Ovary (tissue), 3 donors: ENCODE measurements at regions not wholly inside any gene's neighbourhood (a gene's known extent, or its start where the extent isn't known, plus 50 kb on each side); places are given as distances from the start of the nearest gene placed in this dataset.
"Not testable (repeated sequence)": the region's sequence is repeated elsewhere in the genome, so short reads cannot be mapped to it uniquely, and the experiment has no call there.

ENCODE experiments used
- POLR2A ChIP-seq: fragments of 450-650 bp; IDR thresholded peaks from one replicate; pipeline ENCODE4 v1.6.1; 2017; ENCODE audit warnings: antibody characterized with exemption, mild to moderate bottlenecking, moderate library complexity
- TF ChIP-seq, protein P1 (sequence below), 3 donors: fragments of 450-650 bp in 2 of 3; fragments of 200-600 bp in 1 of 3; IDR thresholded peaks; one replicate each; pipeline versions ENCODE4 v1.5.1 to v1.8.0; 2016 to 2022; ENCODE audit warnings: antibody characterized with exemption in 3 of 3, mild to moderate bottlenecking in 1 of 3
- donor health status: DM: no; HTN: no; CAD: no.

DNA sequence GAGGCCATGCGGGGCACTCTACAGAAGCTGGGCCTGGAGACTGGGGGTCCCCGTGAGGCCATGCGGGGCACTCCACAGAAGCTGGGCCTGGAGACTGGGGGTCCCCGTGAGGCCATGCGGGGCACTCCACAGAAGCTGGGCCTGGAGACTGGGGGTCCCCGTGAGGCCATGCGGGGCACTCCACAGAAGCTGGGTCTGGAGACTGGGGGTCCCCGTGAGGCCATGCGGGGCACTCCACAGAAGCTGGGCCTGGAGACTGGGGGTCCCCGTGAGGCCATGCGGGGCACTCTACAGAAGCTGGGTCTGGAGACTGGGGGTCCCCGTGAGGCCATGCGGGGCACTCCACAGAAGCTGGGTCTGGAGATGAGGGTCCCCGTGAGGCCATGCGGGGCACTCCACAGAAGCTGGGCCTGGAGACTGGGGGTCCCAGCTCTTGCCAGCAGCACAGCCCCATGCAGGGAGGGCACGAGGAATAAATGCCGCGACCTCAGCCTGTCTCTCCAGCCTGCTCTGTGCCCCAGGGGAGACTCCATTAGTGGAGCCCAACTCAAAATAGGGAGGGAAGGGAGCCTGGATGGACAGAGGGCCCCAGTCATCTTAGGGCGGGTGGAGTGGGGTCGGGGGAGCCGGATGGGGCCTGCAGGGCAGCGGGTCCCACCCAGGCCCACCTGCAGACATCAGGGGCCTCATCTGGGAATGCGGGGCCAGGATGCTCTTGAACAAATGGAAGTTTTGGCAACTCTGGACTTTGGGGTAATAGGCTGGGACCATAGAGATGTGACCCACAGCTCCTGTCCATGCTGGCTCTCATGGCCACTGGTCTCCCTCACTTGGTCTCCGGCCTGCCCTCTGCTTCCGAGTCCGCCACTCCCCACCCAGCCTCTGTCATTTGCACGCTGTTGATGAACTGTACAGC, 343.6 kb upstream of the SFSWAP start:
- TF ChIP-seq, protein P1, sequence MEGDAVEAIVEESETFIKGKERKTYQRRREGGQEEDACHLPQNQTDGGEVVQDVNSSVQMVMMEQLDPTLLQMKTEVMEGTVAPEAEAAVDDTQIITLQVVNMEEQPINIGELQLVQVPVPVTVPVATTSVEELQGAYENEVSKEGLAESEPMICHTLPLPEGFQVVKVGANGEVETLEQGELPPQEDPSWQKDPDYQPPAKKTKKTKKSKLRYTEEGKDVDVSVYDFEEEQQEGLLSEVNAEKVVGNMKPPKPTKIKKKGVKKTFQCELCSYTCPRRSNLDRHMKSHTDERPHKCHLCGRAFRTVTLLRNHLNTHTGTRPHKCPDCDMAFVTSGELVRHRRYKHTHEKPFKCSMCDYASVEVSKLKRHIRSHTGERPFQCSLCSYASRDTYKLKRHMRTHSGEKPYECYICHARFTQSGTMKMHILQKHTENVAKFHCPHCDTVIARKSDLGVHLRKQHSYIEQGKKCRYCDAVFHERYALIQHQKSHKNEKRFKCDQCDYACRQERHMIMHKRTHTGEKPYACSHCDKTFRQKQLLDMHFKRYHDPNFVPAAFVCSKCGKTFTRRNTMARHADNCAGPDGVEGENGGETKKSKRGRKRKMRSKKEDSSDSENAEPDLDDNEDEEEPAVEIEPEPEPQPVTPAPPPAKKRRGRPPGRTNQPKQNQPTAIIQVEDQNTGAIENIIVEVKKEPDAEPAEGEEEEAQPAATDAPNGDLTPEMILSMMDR (IDR thresholded peaks at IDR 0.05) = not testable (repeated sequence)
- TF ChIP-seq POLR2A = not testable (repeated sequence)
